VCaP (cell line): ENCODE measurements at regions not wholly inside any gene's neighbourhood (a gene's known extent, or its start where the extent isn't known, plus 50 kb on each side); places are given as distances from the start of the nearest gene placed in this dataset.

Experiments
- H3K27ac ChIP-seq: fragments of 450-650 bp; 2 replicates; pipeline ENCODE4 v1.5.1; 2017
- CTCF ChIP-seq: fragments of 450-650 bp; conservative IDR thresholded peaks from 2 replicates; pipeline ENCODE4 v1.5.1; 2017; ENCODE audit warnings: mild to moderate bottlenecking, moderate library complexity

DNA sequence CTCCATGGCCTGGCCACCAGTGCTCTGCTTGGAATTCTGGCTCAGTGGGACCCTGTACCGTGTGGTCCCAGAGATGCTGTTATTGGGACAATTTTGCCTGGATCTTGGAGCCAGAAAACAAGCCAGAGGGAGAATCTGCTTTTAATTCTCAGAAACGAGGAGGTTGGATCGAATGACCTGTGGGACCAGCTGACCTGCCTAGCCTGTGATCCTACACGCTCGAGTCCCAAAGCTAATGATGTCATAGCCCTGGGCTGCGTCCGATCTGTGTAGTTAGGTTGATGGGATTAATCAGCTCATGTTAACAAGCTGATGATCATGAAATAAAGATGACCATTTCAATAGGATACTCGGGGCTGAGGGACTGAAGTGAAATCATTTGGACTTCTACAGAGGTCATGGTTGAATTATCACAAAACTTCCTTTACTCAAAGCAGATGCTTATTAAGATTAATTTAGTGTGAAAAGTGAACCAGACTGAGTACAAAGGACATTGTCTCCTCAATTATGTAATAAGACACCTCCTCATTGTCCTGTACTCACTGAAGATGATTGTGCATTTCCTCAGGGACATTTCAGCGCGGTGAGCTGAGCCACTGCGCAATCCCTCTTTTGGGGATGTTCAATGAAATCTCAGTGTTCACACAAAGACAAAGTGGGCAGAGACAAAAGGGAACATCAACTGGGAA is 51.9 kb upstream of the STX18 start:
- TF ChIP-seq CTCF: no peak

DNA sequence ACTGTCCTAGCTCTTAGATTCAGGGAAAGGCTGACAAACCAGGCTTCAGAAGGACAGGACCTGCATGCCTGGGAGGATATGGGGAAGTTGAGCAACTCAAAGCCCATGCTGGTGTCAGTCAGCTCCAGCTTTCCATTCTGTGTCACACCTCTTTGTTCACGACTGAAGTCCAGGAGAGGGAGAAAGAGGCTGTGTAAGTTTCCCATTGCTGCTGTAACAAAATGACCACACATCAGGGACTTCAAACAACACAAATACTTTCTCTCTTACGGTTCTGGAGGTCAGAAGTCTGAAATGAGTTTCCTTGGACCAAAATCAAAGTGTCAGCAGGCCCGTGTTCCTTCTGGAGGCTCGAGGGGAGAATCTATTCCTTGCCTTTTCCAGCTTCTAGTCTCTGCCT is 50.6 kb upstream of the STX18 start:
- TF ChIP-seq CTCF: no peak
- H3K27ac ChIP-seq: no peak overlapping the region

More for the DNA sequence above, 51.9 kb upstream of the STX18 start:
- H3K27ac ChIP-seq: no peak overlapping the region
